Caco-2 (cell line): ENCODE measurements at regions not wholly inside any gene's neighbourhood (a gene's known extent, or its start where the extent isn't known, plus 50 kb on each side); places are given as distances from the start of the nearest gene placed in this dataset.

Source experiments
- BruUV-seq: library from RNA; stranded (reverse); fragments of 400-500 nt; replicated peaks from 2 replicates; lab custom pipeline; 2021; lab: Mats Ljungman, UMichigan
- CTCF ChIA-PET: fragments of 300-600 bp; sonication (Branson Sonifier 250); formaldehyde crosslinking; loops from one replicate; lab custom pipeline; 2022; ENCODE audit warnings: antibody characterized with exemption; lab: Charles Lee
- POLR2A ChIA-PET: fragments of 300-600 bp; sonication (Branson Sonifier 250); formaldehyde crosslinking; loops from one replicate; lab custom pipeline; 2022; ENCODE audit warnings: antibody characterized with exemption; lab: Charles Lee
- DNase-seq, 2 experiments: peaks; one replicate each; pipeline versions ENCODE4 v3.0.0 to v3.0.0-alpha.2; 2020 to 2022
- H3K27me3 ChIP-seq: replicated peaks from 2 replicates; pipeline ENCODE4 v1.6.0; 2011; ENCODE audit warnings: low read length; ENCODE audit not compliant: control insufficient read depth, insufficient read depth
- H3K36me3 ChIP-seq: 2 replicates; pipeline ENCODE4 v1.5.1; 2011; ENCODE audit warnings: low read length; ENCODE audit not compliant: control insufficient read depth, insufficient read depth
- H3K4me1 ChIP-seq: fragments of 250-450 bp; sonication (Bioruptor Pico); 2 replicates; pipeline ENCODE4 v1.5.1; 2020; ENCODE audit warnings: mild to moderate bottlenecking
- H3K4me3 ChIP-seq: 2 replicates; pipeline ENCODE4 v1.5.1; 2011; ENCODE audit warnings: low read depth, mild to moderate bottlenecking, control low read depth, low read length
- H3K9me3 ChIP-seq: fragments of 250-450 bp; sonication (Bioruptor Pico); 2 replicates; pipeline ENCODE4 v1.5.1; 2020; ENCODE audit warnings: mild to moderate bottlenecking, moderate library complexity
- H3K27ac Mint-ChIP-seq: one replicate; pipeline ENCODE4 v1.8.0; 2022; ENCODE audit warnings: mixed read lengths; ENCODE audit not compliant: unreplicated experiment
- H3K27me3 Mint-ChIP-seq: one replicate; pipeline ENCODE4 v1.8.0; 2022; ENCODE audit warnings: mixed read lengths; ENCODE audit not compliant: insufficient read depth, unreplicated experiment
- H3K36me3 Mint-ChIP-seq: one replicate; pipeline ENCODE4 v1.8.0; 2022; ENCODE audit warnings: mild to moderate bottlenecking, mixed read lengths; ENCODE audit not compliant: insufficient read depth, unreplicated experiment
- H3K4me1 Mint-ChIP-seq: one replicate; pipeline ENCODE4 v1.8.0; 2022; ENCODE audit warnings: low read depth, mixed read lengths; ENCODE audit not compliant: unreplicated experiment
- H3K4me3 Mint-ChIP-seq: one replicate; pipeline ENCODE4 v1.8.0; 2022; ENCODE audit warnings: mild to moderate bottlenecking, moderate library complexity, mixed read lengths; ENCODE audit not compliant: unreplicated experiment
- H3K9me3 Mint-ChIP-seq: one replicate; pipeline ENCODE4 v1.8.0; 2022; ENCODE audit warnings: mixed read lengths; ENCODE audit not compliant: unreplicated experiment
- CTCF ChIP-seq, 2 experiments: fragments of 200-600 bp in 1 of 2; IDR thresholded peaks; 1 replicate in 1 of 2; 2 replicates in 1 of 2; pipeline versions ENCODE4 v1.5.1 to v1.8.0; 2011 to 2022; ENCODE audit warnings: antibody characterized with exemption in 1 of 2, control low read depth in 1 of 2, inconsistent platforms in 1 of 2, low read depth in 1 of 2, low read length in 1 of 2, mild to moderate bottlenecking in 1 of 2, moderate library complexity in 1 of 2; ENCODE audit not compliant: insufficient read depth in 1 of 2, severe bottlenecking in 1 of 2, unreplicated experiment in 1 of 2
- intact Hi-C: fragments of 100-400 bp; cut with micrococcal nuclease; formaldehyde crosslinking; loops from one replicate; pipeline ENCODE4 v1.10.0; 2022; ENCODE audit not compliant: unreplicated experiment

- no peak for DNase-seq
- POLR2A ChIA-PET = no interaction called here
- H3K36me3 ChIP-seq = no peaks in the 10 kb centered on the region
- Mint-ChIP-seq H3K27ac (no peak overlapping the region), H3K36me3 (no peaks in the 10 kb centered on the region), H3K9me3 (no peaks in the 10 kb centered on the region), H3K4me1 (no peaks in the 10 kb centered on the region), H3K4me3 (no peak overlapping the region), H3K27me3 (no peaks in the 10 kb centered on the region)
- TF ChIP-seq CTCF (IDR thresholded peaks at IDR 0.05; ENCODE audit: insufficient read depth in 1 of 2, low read depth in 1 of 2, low read length in 1 of 2, severe bottlenecking in 1 of 2, unreplicated experiment in 1 of 2) = no peak
- H3K27me3 ChIP-seq = no peaks in the 10 kb centered on the region
- no peaks in the 10 kb centered on the region for H3K9me3 ChIP-seq
- no peaks in the 10 kb centered on the region for H3K4me1 ChIP-seq
- BruUV-seq = no TSS peak
- H3K4me3 ChIP-seq = no peak overlapping the region
- intact Hi-C loops = no loop called here
- CTCF ChIA-PET = no interaction called here
These were observed 268.6 kb downstream of the PTBP2 start for GRCh38 chr1:96990136-96990535.

GRCh38 chr1:96991261-96991660 lies 269.7 kb downstream of the PTBP2 start:
- no peaks in the 10 kb centered on the region for H3K27me3 Mint-ChIP-seq
- no peak for DNase-seq
- TF ChIP-seq CTCF (IDR thresholded peaks at IDR 0.05; ENCODE audit: insufficient read depth in 1 of 2, low read depth in 1 of 2, low read length in 1 of 2, severe bottlenecking in 1 of 2, unreplicated experiment in 1 of 2) = no peak
- no peaks in the 10 kb centered on the region for H3K36me3 Mint-ChIP-seq
- no peaks in the 10 kb centered on the region for H3K9me3 Mint-ChIP-seq
- H3K9me3 ChIP-seq = no peaks in the 10 kb centered on the region
- no TSS peak for BruUV-seq
- H3K4me1 Mint-ChIP-seq = no peaks in the 10 kb centered on the region
- ChIA-PET POLR2A (no interaction called here), CTCF (no interaction called here)
- no peaks in the 10 kb centered on the region for H3K36me3 ChIP-seq
- no peak overlapping the region for H3K27ac Mint-ChIP-seq
- intact Hi-C loops = no loop called here
- no peaks in the 10 kb centered on the region for H3K4me1 ChIP-seq
- no peak overlapping the region for H3K4me3 Mint-ChIP-seq
- no peaks in the 10 kb centered on the region for H3K27me3 ChIP-seq
- no peak overlapping the region for H3K4me3 ChIP-seq

- no TSS peak for BruUV-seq
- H3K9me3 Mint-ChIP-seq = no peaks in the 10 kb centered on the region
These were observed 271.3 kb downstream of the PTBP2 start for GRCh38 chr1:96992871-96993270.

More at GRCh38 chr1:96992871-96993270, 271.3 kb downstream of the PTBP2 start:
- H3K36me3 Mint-ChIP-seq = no peaks in the 10 kb centered on the region
- no peaks in the 10 kb centered on the region for H3K4me1 ChIP-seq
- ChIA-PET CTCF (no interaction called here), POLR2A (no interaction called here)
- no peak overlapping the region for H3K4me3 ChIP-seq
- intact Hi-C loops = no loop called here
- H3K4me1 Mint-ChIP-seq = no peaks in the 10 kb centered on the region
- no peak for TF ChIP-seq CTCF (IDR thresholded peaks at IDR 0.05; ENCODE audit: insufficient read depth in 1 of 2, low read depth in 1 of 2, low read length in 1 of 2, severe bottlenecking in 1 of 2, unreplicated experiment in 1 of 2)
- H3K9me3 ChIP-seq = no peaks in the 10 kb centered on the region
- no peaks in the 10 kb centered on the region for H3K27me3 Mint-ChIP-seq
- H3K27me3 ChIP-seq = no peaks in the 10 kb centered on the region
- DNase-seq = no peak
- H3K27ac Mint-ChIP-seq = no peak overlapping the region
- H3K4me3 Mint-ChIP-seq = no peak overlapping the region
- no peaks in the 10 kb centered on the region for H3K36me3 ChIP-seq
